Coronary artery (tissue), 2 donors: ENCODE measurements at regions not wholly inside any gene's neighbourhood (a gene's known extent, or its start where the extent isn't known, plus 50 kb on each side); places are given as distances from the start of the nearest gene placed in this dataset.
"Not testable (repeated sequence)": the region's sequence is repeated elsewhere in the genome, so short reads cannot be mapped to it uniquely, and the experiment has no call there.

Experiments
- DNase-seq: peaks from one replicate; pipeline ENCODE4 v3.0.0-alpha.2; 2017; ENCODE audit warnings: low spot score
- H3K27ac ChIP-seq, 2 donors: fragments of 200-600 bp; sonication (generic); one replicate each; pipeline ENCODE4 v1.5.1; 2016 to 2019
- H3K4me3 ChIP-seq: fragments of 200-600 bp; sonication (generic); 2 replicates; pipeline ENCODE4 v1.5.1; 2016; ENCODE audit warnings: mild to moderate bottlenecking, moderate library complexity
- TF ChIP-seq, protein P1 (sequence below): fragments of 200-600 bp; sonication (generic); IDR thresholded peaks from one replicate; pipeline ENCODE4 v1.5.1; 2019; ENCODE audit warnings: antibody characterized with exemption

- no peak for DNase-seq
- no peak overlapping the region for H3K4me3 ChIP-seq
- TF ChIP-seq, protein P1, sequence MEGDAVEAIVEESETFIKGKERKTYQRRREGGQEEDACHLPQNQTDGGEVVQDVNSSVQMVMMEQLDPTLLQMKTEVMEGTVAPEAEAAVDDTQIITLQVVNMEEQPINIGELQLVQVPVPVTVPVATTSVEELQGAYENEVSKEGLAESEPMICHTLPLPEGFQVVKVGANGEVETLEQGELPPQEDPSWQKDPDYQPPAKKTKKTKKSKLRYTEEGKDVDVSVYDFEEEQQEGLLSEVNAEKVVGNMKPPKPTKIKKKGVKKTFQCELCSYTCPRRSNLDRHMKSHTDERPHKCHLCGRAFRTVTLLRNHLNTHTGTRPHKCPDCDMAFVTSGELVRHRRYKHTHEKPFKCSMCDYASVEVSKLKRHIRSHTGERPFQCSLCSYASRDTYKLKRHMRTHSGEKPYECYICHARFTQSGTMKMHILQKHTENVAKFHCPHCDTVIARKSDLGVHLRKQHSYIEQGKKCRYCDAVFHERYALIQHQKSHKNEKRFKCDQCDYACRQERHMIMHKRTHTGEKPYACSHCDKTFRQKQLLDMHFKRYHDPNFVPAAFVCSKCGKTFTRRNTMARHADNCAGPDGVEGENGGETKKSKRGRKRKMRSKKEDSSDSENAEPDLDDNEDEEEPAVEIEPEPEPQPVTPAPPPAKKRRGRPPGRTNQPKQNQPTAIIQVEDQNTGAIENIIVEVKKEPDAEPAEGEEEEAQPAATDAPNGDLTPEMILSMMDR = no peak
- H3K27ac ChIP-seq = no peak overlapping the region
Measured at GRCh38 chr14:81584495-81584894, 50.8 kb upstream of the SEL1L start.

- H3K4me3 ChIP-seq = no peak overlapping the region
- no peak for DNase-seq
- no peak overlapping the region for H3K27ac ChIP-seq
- TF ChIP-seq, protein P1 = no peak
Measured at GRCh38 chr14:81589381-81590065, 55.9 kb upstream of the SEL1L start.

DNA sequence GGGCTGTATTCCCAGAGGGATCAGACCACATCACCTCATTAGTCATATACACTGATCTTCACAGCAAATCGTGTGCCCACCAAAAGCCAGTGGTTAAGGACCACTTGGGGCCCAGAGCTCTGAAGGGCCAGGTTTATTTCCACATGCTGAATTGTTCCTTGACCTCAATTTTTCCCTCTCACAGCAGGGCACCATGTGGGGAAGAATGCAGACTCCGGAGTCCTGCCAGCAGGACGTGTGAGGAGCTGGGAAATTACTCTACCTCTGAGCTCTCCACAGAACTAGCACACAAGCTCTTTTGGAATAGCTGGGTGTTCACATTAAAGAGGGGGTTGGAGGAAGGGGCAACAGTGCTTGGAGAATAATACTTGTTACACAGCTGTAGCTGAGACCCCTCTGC lies 57.6 kb upstream of the SEL1L start:
- TF ChIP-seq, protein P1 = no peak
- no peak for DNase-seq
- Histone ChIP-seq H3K27ac (no peak overlapping the region), H3K4me3 (no peak overlapping the region)

DNA sequence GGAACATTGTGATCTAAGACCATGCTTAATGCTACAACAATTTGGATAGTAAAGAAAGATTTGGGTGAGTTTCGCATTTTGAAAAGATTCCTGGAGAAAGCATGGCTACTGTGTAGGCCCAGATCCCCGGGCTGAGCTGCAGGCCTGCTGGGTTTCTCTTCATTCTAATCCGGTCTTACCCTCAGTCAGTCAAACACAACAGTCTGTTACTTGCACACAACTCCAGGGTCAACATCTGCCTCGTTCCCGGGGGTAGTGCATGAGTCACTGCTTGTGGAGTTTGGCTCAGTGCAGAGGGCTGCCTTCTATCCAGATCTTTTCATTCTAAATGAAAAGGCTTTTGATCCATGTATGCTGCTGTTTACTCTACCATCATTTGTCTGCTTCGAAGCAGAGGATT lies 60.4 kb upstream of the SEL1L start:
- TF ChIP-seq, protein P1 = no peak
- no peak for DNase-seq
- Histone ChIP-seq H3K27ac (peak overlapping the region in 1 of 2 donors; percentile 31), H3K4me3 (no peak overlapping the region)

DNA sequence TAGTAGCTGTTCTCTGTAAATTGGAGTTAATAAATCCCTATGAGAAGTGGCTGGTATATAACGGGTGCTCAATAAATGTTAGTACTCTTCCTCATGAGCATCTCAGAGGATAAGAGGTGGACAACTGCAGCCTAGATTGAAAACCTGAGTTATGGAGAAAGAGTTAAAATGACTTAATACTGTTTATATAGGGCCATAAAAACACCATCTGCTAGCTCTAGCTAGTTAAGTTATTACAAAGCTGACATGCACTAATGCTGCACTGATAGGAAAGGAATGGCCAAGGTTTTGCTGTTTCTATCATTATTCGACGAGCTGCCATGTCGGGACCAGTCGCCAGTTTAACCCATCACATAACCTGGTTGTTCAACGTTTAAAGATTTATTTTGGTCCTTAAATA lies 72.0 kb upstream of the SEL1L start:
- TF ChIP-seq, protein P1 = no peak
- no peak for DNase-seq
- H3K4me3 ChIP-seq = no peak overlapping the region
- H3K27ac ChIP-seq = no peak overlapping the region

- no peak for DNase-seq
- no peak overlapping the region for H3K4me3 ChIP-seq
- TF ChIP-seq, protein P1 = no peak
- no peak overlapping the region for H3K27ac ChIP-seq
Measured at GRCh38 chr14:81613341-81614045, 79.8 kb upstream of the SEL1L start.

DNA sequence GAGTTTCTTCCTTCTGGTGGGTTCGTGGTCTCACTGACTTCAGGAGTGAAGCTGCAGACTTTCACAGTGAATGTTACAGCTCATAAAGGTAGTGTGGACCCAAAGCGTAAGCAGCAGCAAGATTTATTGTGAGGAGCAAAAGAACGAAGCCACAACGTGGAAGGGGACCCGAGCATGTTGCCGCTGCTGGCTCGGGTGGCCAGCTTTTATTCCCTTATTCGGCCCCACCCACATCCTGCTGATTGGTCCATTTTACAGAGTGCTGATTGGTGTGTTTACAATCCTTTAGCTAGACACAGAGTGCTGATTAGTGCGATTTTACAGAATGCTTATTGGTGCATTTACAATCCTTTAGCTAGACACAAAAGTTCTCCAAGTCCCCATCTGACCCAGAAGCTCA lies 80.6 kb upstream of the SEL1L start:
- not testable (repeated sequence) for H3K27ac ChIP-seq, DNase-seq, H3K4me3 ChIP-seq
